ENCODE measurements at regions not wholly inside any gene's neighbourhood (a gene's known extent, or its start where the extent isn't known, plus 50 kb on each side); places are given as distances from the start of the nearest gene placed in this dataset.

GRCh38 chr6:40924839-40925238 lies 114.2 kb downstream of the UNC5CL start:
- H3K4me3 ChIP-seq: no peak overlapping the region
- TF ChIP-seq, protein P1, sequence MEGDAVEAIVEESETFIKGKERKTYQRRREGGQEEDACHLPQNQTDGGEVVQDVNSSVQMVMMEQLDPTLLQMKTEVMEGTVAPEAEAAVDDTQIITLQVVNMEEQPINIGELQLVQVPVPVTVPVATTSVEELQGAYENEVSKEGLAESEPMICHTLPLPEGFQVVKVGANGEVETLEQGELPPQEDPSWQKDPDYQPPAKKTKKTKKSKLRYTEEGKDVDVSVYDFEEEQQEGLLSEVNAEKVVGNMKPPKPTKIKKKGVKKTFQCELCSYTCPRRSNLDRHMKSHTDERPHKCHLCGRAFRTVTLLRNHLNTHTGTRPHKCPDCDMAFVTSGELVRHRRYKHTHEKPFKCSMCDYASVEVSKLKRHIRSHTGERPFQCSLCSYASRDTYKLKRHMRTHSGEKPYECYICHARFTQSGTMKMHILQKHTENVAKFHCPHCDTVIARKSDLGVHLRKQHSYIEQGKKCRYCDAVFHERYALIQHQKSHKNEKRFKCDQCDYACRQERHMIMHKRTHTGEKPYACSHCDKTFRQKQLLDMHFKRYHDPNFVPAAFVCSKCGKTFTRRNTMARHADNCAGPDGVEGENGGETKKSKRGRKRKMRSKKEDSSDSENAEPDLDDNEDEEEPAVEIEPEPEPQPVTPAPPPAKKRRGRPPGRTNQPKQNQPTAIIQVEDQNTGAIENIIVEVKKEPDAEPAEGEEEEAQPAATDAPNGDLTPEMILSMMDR (IDR thresholded peaks at IDR 0.05): no peak
- H3K27ac ChIP-seq: no peak overlapping the region
- DNase-seq (ENCODE audit: low spot score): no peak

DNA sequence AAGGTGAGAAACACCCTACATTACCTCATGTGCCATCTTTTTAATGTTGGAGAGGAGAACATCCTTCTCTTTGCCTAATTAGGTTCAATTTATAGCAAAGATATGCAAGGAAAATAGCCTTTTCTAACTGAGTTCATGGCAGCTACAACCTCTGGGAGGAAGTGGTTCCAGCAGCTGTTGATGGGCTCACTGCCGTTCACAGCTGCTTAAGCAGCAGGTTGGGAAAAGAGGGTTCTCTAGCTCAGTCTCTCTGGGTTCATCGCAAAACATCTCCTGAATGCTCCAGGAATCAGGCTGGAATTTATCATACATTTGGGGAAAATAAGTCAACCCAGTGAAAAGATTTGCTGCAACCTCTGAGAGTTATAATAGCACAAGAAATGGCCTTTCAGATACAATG lies 115.1 kb downstream of the UNC5CL start:
- Histone ChIP-seq H3K27ac (no peak overlapping the region), H3K4me3 (no peak overlapping the region)
- TF ChIP-seq, protein P1 (IDR thresholded peaks at IDR 0.05): no peak
- DNase-seq (ENCODE audit: low spot score): no peak

DNA sequence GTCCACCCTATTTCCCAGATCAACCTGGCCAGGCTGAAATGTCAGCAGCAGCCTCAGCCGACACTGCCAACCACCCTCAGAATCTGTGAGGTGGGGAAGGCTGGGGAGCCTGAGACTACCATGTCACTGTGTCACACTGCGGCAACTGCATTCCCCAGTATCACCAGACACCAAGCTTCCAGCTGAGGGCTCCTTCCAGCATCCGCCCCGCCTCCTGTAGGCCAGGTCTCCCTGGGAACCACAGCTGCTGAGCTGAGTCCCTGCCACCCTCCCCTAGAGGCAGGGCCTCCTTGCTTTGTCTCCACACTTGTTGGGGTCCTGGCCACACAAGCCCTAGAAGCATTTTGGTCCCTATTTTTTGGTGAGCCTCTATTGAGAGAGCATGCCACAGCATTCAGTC lies 115.7 kb downstream of the UNC5CL start:
- H3K4me3 ChIP-seq: no peak overlapping the region
- TF ChIP-seq, protein P1 (IDR thresholded peaks at IDR 0.05): no peak
- H3K27ac ChIP-seq: no peak overlapping the region
- DNase-seq (ENCODE audit: low spot score): no peak

- Histone ChIP-seq H3K4me3 (no peak overlapping the region), H3K27ac (no peak overlapping the region)
- no peak for DNase-seq (ENCODE audit: low spot score)
- TF ChIP-seq, protein P1 (IDR thresholded peaks at IDR 0.05): no peak
Measured at GRCh38 chr6:40922281-40922680, 116.7 kb downstream of the UNC5CL start.

- DNase-seq (ENCODE audit: low spot score): no peak
- no peak overlapping the region for H3K4me3 ChIP-seq
- H3K27ac ChIP-seq: no peak overlapping the region
- TF ChIP-seq, protein P1 (IDR thresholded peaks at IDR 0.05): no peak
Measured at GRCh38 chr6:40918040-40918651, 120.9 kb downstream of the UNC5CL start.

DNA sequence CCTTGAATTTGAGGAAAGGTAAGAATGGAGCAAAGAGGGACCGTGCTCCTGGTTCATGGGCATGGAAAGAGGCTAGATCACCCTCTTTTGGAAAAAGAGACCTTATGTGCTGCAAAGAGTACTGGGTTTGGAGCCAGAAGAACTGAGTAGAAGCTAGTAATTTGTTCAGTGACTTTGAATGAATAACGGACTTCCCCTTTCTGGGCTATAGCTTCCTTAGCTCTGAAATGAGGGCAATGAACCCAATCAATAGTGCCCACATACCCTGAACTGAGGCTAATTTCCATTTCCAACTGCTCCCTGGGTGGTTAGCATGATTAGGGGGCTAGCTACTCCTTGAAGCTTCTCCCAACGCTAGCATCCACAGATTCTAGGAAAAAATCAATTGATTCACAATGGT lies 121.4 kb downstream of the UNC5CL start:
- Histone ChIP-seq H3K4me3 (no peak overlapping the region), H3K27ac (no peak overlapping the region)
- no peak for DNase-seq (ENCODE audit: low spot score)
- TF ChIP-seq, protein P1 (IDR thresholded peaks at IDR 0.05): no peak

- no peak for DNase-seq (ENCODE audit: low spot score)
- no peak overlapping the region for H3K27ac ChIP-seq
- TF ChIP-seq, protein P1 (IDR thresholded peaks at IDR 0.05): no peak
- H3K4me3 ChIP-seq: no peak overlapping the region
Measured at GRCh38 chr6:40916845-40917244, 122.2 kb downstream of the UNC5CL start.

Data from coronary artery (tissue), 2 donors.